GM19240 (cell line): ENCODE measurements at regions not wholly inside any gene's neighbourhood (a gene's known extent, or its start where the extent isn't known, plus 50 kb on each side); places are given as distances from the start of the nearest gene placed in this dataset.

Source experiments
- DNase-seq: peaks from one replicate; pipeline ENCODE4 v3.0.0; 2011; ENCODE audit warnings: low spot score; ENCODE audit not compliant: insufficient read length

- no peak for DNase-seq
Measured at GRCh38 chr3:30114918-30115317, 491.5 kb upstream of the TGFBR2 start.

- no peak for DNase-seq
Measured at GRCh38 chr3:30122359-30122758, 484.0 kb upstream of the TGFBR2 start.

GRCh38 chr3:30123224-30123623 lies 483.2 kb upstream of the TGFBR2 start:
- no peak for DNase-seq

- DNase-seq = no peak
Measured at GRCh38 chr3:30123755-30124154, 482.6 kb upstream of the TGFBR2 start.

GRCh38 chr3:30124435-30125370 lies 481.7 kb upstream of the TGFBR2 start:
- no peak for DNase-seq

- DNase-seq = no peak
Measured at GRCh38 chr3:30129765-30130164, 476.6 kb upstream of the TGFBR2 start.

GRCh38 chr3:30130391-30130790 lies 476.0 kb upstream of the TGFBR2 start:
- DNase-seq = no peak

GRCh38 chr3:30131191-30131590 lies 475.2 kb upstream of the TGFBR2 start:
- no peak for DNase-seq

GRCh38 chr3:30135190-30135589 lies 471.2 kb upstream of the TGFBR2 start:
- no peak for DNase-seq

- no peak for DNase-seq
Measured at GRCh38 chr3:30139283-30139682, 467.1 kb upstream of the TGFBR2 start.

GRCh38 chr3:30140356-30141075 lies 465.9 kb upstream of the TGFBR2 start:
- DNase-seq = no peak

GRCh38 chr3:30141178-30141581 lies 465.2 kb upstream of the TGFBR2 start:
- no peak for DNase-seq

- DNase-seq = no peak
Measured at GRCh38 chr3:30141927-30142326, 464.5 kb upstream of the TGFBR2 start.

- DNase-seq = no peak
Measured at GRCh38 chr3:30142946-30143345, 463.5 kb upstream of the TGFBR2 start.

- DNase-seq = no peak
Measured at GRCh38 chr3:30145281-30145680, 461.1 kb upstream of the TGFBR2 start.

GRCh38 chr3:30146978-30147377 lies 459.4 kb upstream of the TGFBR2 start:
- no peak for DNase-seq

GRCh38 chr3:30154853-30155252 lies 451.5 kb upstream of the TGFBR2 start:
- no peak for DNase-seq

- DNase-seq = no peak
Measured at GRCh38 chr3:30155755-30156154, 450.6 kb upstream of the TGFBR2 start.

GRCh38 chr3:30156586-30157498 lies 449.6 kb upstream of the TGFBR2 start:
- no peak for DNase-seq

GRCh38 chr3:30161375-30161774 lies 445.0 kb upstream of the TGFBR2 start:
- no peak for DNase-seq

- DNase-seq = no peak
Measured at GRCh38 chr3:30162579-30162978, 443.8 kb upstream of the TGFBR2 start.

- no peak for DNase-seq
Measured at GRCh38 chr3:30166535-30166934, 439.9 kb upstream of the TGFBR2 start.
